A549 (cell line): ENCODE measurements at regions not wholly inside any gene's neighbourhood (a gene's known extent, or its start where the extent isn't known, plus 50 kb on each side); places are given as distances from the start of the nearest gene placed in this dataset.

ENCODE experiments used
- ATAC-seq, 2 experiments: fragments of 200-7000 bp in 1 of 2; fragments of >200 bp in 1 of 2; cut with Nextera tagmentation in 1 of 2; cut with Tn5 transposase in 1 of 2; 3 replicates each; pipeline versions ENCODE4 v1.8.0 to v1.9.1; 2018 to 2020; ENCODE audit warnings: mild to moderate bottlenecking in 1 of 2, moderate library complexity in 1 of 2
- CTCF ChIA-PET: fragments of 300-600 bp; sonication (Branson Sonifier 250); formaldehyde crosslinking; extraction: SDS; loops from one replicate; lab custom pipeline; 2021; ENCODE audit warnings: antibody characterized with exemption, inconsistent platforms; lab: Yijun Ruan, JAX
- POLR2A ChIA-PET: fragments of 350-600 bp; formaldehyde crosslinking; extraction: SDS; loops from one replicate; lab custom pipeline; 2021; ENCODE audit warnings: antibody characterized with exemption, inconsistent platforms; lab: Yijun Ruan, JAX
- DNase-seq, 2 experiments: peaks; one replicate each; pipeline versions ENCODE4 v3.0.0 to v3.0.0-alpha.2; 2011 to 2016; ENCODE audit warnings: low read depth in 1 of 2, low spot score in 1 of 2
- FAIRE-seq: peaks from 2 replicates; lab custom pipeline; 2011; peaks lifted over from hg19 to GRCh38; lab: Jason Lieb, UNC
- H3K27ac ChIP-seq, 2 experiments: fragments of >200 bp; sonication (Bioruptor Twin); formaldehyde crosslinking; 3 replicates each; pipeline ENCODE4 v1.5.1; 2016 to 2017
- H3K4me1 ChIP-seq: fragments of >200 bp; sonication (Bioruptor Twin); formaldehyde crosslinking; 3 replicates; pipeline ENCODE4 v1.6.1; 2016
- H3K4me2 ChIP-seq: fragments of >200 bp; sonication (Bioruptor Twin); formaldehyde crosslinking; 3 replicates; pipeline ENCODE4 v1.6.1; 2016
- H3K4me3 ChIP-seq: fragments of >200 bp; sonication (Bioruptor Twin); formaldehyde crosslinking; 3 replicates; pipeline ENCODE4 v1.5.1; 2016
- H3K9me3 ChIP-seq: fragments of >200 bp; sonication (Bioruptor Twin); formaldehyde crosslinking; 3 replicates; pipeline ENCODE4 v1.6.1; 2016
- BHLHE40 ChIP-seq: IDR thresholded peaks from 2 replicates; pipeline ENCODE4 v1.6.1; 2012; ENCODE audit warnings: low read depth, low read length, inconsistent platforms
- CBX8 ChIP-seq: fragments of 200-600 bp; sonication (generic); IDR thresholded peaks from 2 replicates; pipeline ENCODE4 v1.6.1; 2016
- CEBPB ChIP-seq, 2 experiments: fragments of >200 bp in 1 of 2; sonication (Bioruptor Twin) in 1 of 2; formaldehyde crosslinking in 1 of 2; IDR thresholded peaks; 2 replicates each; pipeline ENCODE4 v1.6.1; 2012 to 2016
- CHD2 ChIP-seq: fragments of 150-350 bp; IDR thresholded peaks from 2 replicates; pipeline ENCODE4 v1.6.1; 2014; ENCODE audit warnings: low read length; ENCODE audit not compliant: partially characterized antibody
- EHF ChIP-seq: fragments of 250-450 bp; sonication (Bioruptor Pico); IDR thresholded peaks from 2 replicates; pipeline ENCODE4 v1.5.0; 2020; ENCODE audit warnings: mild to moderate bottlenecking
- EHMT2 ChIP-seq: fragments of 200-600 bp; sonication (generic); IDR thresholded peaks from 2 replicates; pipeline ENCODE4 v1.6.1; 2016; ENCODE audit warnings: antibody characterized with exemption, low read depth, mild to moderate bottlenecking, moderate library complexity
- FOSL2 ChIP-seq, 2 experiments: fragments of 450-650 bp in 1 of 2; fragments of >200 bp in 1 of 2; sonication (Bioruptor Twin) in 1 of 2; formaldehyde crosslinking; IDR thresholded peaks; 2 replicates each; pipeline versions ENCODE4 v1.5.0 to v1.6.1; 2016 to 2020; ENCODE audit warnings: mild to moderate bottlenecking in 1 of 2, moderate library complexity in 1 of 2
- KDM1A ChIP-seq: fragments of 200-600 bp; sonication (generic); IDR thresholded peaks from 2 replicates; pipeline ENCODE4 v1.6.1; 2016; ENCODE audit warnings: low read depth, mild to moderate bottlenecking
- MAFK ChIP-seq: fragments of 450-650 bp; IDR thresholded peaks from 2 replicates; pipeline ENCODE4 v1.6.1; 2014; ENCODE audit not compliant: partially characterized antibody
- MAZ ChIP-seq: fragments of 150-350 bp; IDR thresholded peaks from 2 replicates; pipeline ENCODE4 v1.6.1; 2014; ENCODE audit warnings: antibody characterized with exemption, low read depth, low read length, borderline replicate concordance
- NPAS2 ChIP-seq: fragments of 250-450 bp; sonication (Bioruptor Pico); IDR thresholded peaks from 2 replicates; pipeline ENCODE4 v1.8.0; 2022; ENCODE audit warnings: mild to moderate bottlenecking, moderate library complexity, borderline replicate concordance
- RCOR1 ChIP-seq: fragments of 150-350 bp; IDR thresholded peaks from 2 replicates; pipeline ENCODE4 v1.6.1; 2014; ENCODE audit warnings: antibody characterized with exemption, low read length, low read depth
- RNF2 ChIP-seq: fragments of 200-600 bp; sonication (generic); IDR thresholded peaks from 2 replicates; pipeline ENCODE4 v1.6.1; 2016; ENCODE audit warnings: low read depth, mild to moderate bottlenecking, antibody characterized with exemption, moderate library complexity, borderline replicate concordance
- SMC3 ChIP-seq: fragments of >200 bp; sonication (Bioruptor Twin); formaldehyde crosslinking; IDR thresholded peaks from 3 replicates; pipeline ENCODE4 v1.6.1; 2018; ENCODE audit warnings: inconsistent platforms
- TP53 ChIP-seq: fragments of 250-450 bp; sonication (Bioruptor Pico); IDR thresholded peaks from 2 replicates; pipeline ENCODE4 v1.5.0; 2021; ENCODE audit warnings: mild to moderate bottlenecking, moderate library complexity
- ZFP36 ChIP-seq: fragments of 450-650 bp; IDR thresholded peaks from 2 replicates; pipeline ENCODE4 v1.6.1; 2014; ENCODE audit warnings: borderline replicate concordance; ENCODE audit not compliant: partially characterized antibody
- ZNF302 ChIP-seq: fragments of 250-450 bp; sonication (Bioruptor Pico); IDR thresholded peaks from 2 replicates; pipeline ENCODE4 v1.9.0; 2021; ENCODE audit warnings: inconsistent platforms, mild to moderate bottlenecking, moderate library complexity
- WGBS: methylation state at CpG from one replicate; pipeline ENCODE4 v1.1.6; 2017; ENCODE audit errors: missing lambda C conversion rate; 5-methylcytosine and 5-hydroxymethylcytosine counted together
- TF ChIP-seq, protein P1 (sequence below): fragments of 250-450 bp; sonication (Bioruptor Pico); IDR thresholded peaks from 2 replicates; pipeline ENCODE4 v1.5.0; 2021; ENCODE audit warnings: mild to moderate bottlenecking, moderate library complexity, borderline replicate concordance
- TF ChIP-seq, protein P2 (sequence below): IDR thresholded peaks from 2 replicates; pipeline ENCODE4 v1.6.1; 2012
- TF ChIP-seq, protein P3 (sequence below): fragments of 200-600 bp; sonication (generic); IDR thresholded peaks from 2 replicates; pipeline ENCODE4 v1.6.1; 2016; ENCODE audit warnings: antibody characterized with exemption, mild to moderate bottlenecking, moderate library complexity
- TF ChIP-seq, protein P4 (sequence below): IDR thresholded peaks from 2 replicates; pipeline ENCODE4 v1.6.1; 2012
- TF ChIP-seq, protein P5 (sequence below): fragments of 250-450 bp; sonication (Bioruptor Pico); IDR thresholded peaks from 2 replicates; pipeline ENCODE4 v1.5.0; 2020; ENCODE audit warnings: low read depth, mild to moderate bottlenecking, moderate library complexity

DNA sequence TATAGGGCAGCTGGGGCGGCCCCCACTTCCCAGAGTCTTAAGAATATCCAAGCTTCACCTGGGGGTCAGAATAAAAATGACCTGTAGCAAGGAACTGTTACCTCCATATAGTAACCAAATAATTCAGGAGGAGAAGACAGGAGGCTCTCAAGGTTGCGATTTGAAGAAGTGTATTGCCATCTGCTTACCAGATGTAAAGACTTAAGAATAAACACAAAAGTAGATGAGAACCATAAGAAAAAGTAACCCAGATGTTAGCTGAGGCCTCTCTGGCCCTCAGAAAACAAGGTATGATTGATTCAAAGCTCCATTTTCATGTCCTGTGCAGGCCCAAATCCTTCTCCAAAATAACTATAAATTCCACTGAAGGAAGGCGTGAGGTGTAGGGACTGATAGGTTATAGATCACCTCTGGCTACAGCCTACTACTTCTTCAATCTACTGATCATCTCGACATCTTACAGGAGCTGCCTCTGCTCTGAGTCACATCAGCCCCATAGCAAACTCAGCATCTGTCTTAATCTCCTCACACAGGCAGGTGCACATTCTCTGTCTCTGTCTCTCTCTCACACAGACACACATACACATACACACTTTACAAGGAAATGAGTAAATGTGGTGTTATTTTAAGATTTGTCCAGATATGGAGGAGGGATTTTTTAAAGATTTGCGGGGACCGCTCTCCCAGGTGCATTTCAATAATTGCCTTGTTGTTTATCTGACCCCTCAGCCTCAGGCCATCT is 193.9 kb upstream of the EDNRA start:
- no peak for ATAC-seq
- 70% methylated on average over 6 of the region's 6 CpGs for WGBS
- ChIA-PET POLR2A (no interaction called here), CTCF (no interaction called here)
- no peak overlapping the region for H3K27ac ChIP-seq
- no peak for DNase-seq
- H3K4me1 ChIP-seq: no peaks in the 10 kb centered on the region
- no peak overlapping the region for H3K4me2 ChIP-seq
- TF ChIP-seq, protein P1, sequence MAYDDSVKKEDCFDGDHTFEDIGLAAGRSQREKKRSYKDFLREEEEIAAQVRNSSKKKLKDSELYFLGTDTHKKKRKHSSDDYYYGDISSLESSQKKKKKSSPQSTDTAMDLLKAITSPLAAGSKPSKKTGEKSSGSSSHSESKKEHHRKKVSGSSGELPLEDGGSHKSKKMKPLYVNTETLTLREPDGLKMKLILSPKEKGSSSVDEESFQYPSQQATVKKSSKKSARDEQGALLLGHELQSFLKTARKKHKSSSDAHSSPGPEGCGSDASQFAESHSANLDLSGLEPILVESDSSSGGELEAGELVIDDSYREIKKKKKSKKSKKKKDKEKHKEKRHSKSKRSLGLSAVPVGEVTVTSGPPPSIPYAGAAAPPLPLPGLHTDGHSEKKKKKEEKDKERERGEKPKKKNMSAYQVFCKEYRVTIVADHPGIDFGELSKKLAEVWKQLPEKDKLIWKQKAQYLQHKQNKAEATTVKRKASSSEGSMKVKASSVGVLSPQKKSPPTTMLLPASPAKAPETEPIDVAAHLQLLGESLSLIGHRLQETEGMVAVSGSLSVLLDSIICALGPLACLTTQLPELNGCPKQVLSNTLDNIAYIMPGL (CRISPR knock-in tag): no peak
- TF ChIP-seq, protein P2, sequence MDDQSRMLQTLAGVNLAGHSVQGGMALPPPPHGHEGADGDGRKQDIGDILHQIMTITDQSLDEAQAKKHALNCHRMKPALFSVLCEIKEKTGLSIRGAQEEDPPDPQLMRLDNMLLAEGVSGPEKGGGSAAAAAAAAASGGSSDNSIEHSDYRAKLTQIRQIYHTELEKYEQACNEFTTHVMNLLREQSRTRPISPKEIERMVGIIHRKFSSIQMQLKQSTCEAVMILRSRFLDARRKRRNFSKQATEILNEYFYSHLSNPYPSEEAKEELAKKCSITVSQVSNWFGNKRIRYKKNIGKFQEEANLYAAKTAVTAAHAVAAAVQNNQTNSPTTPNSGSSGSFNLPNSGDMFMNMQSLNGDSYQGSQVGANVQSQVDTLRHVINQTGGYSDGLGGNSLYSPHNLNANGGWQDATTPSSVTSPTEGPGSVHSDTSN: no peak
- TF ChIP-seq EHMT2 (no peak), FOSL2 (IDR thresholded peaks at IDR 0.05) (no peak), FOSL2 (CRISPR knock-in tag; IDR thresholded peaks at IDR 0.05) (no peak), ZFP36 (no peak), TP53 (CRISPR knock-in tag) (no peak), CBX8 (no peak)
- no peak overlapping the region for H3K4me3 ChIP-seq
- FAIRE-seq: no peak
- no peaks in the 10 kb centered on the region for H3K9me3 ChIP-seq

DNA sequence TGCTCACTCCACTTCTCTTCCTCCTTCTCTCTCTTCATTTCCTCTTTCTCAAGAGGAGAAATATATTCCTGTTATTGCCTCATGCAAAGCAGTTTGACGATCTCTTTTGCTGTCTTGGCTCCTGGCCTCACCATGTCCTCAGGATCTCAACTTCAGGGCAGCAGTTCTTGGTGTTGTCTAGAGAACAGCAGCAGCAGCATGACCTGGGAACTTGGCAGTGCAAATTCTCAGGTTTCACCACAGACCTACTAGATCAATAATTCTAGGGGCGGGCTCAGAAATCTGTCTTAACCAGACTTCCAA is 193.4 kb upstream of the EDNRA start:
- CTCF ChIA-PET: no interaction called here
- FAIRE-seq: no peak
- no peak overlapping the region for H3K4me3 ChIP-seq
- 53% methylated on average over 2 of the region's 2 CpGs for WGBS
- H3K4me1 ChIP-seq: no peaks in the 10 kb centered on the region
- H3K27ac ChIP-seq: no peak overlapping the region
- POLR2A ChIA-PET: no interaction called here
- H3K4me2 ChIP-seq: no peak overlapping the region
- TF ChIP-seq EHF (no peak), BHLHE40 (no peak), EHMT2 (no peak), MAZ (no peak), NPAS2 (CRISPR knock-in tag) (no peak), SMC3 (no peak)
- TF ChIP-seq, all 56 proteins: peak for 0
- no peak for DNase-seq
- H3K9me3 ChIP-seq: no peaks in the 10 kb centered on the region
- ATAC-seq: no peak

DNA sequence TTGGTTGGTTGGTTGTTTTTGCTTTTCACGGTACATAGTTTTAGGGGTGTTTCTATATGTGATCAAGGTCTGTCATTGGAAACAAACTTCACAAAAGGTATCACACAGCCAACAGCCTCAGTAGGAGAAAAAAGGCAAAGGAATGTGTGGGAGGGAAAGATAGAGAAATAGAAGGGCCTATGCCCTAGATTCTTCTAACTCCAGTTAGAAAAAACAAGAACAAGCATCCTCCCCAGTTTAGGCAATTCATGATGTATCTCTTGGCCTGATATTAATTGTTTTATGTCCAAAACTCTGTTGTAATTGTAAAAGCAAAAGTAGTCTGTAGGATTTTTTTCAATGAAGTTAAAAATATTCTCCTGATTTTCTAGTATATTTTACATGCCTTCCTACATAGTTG is 192.4 kb upstream of the EDNRA start:
- ChIA-PET POLR2A (no interaction called here), CTCF (no interaction called here)
- no peak overlapping the region for H3K4me3 ChIP-seq
- H3K9me3 ChIP-seq: no peaks in the 10 kb centered on the region
- no peak for ATAC-seq
- no peak overlapping the region for H3K27ac ChIP-seq
- no peak for DNase-seq
- H3K4me2 ChIP-seq: no peak overlapping the region
- 97% methylated on average over 1 of the region's 1 CpG for WGBS
- no peak for FAIRE-seq
- TF ChIP-seq CHD2 (no peak), MAFK (no peak), ZFP36 (no peak), RCOR1 (no peak), CEBPB (IDR thresholded peaks at IDR 0.05) (no peak), RNF2 (no peak), ZNF302 (CRISPR knock-in tag) (no peak), EHMT2 (no peak), KDM1A (no peak)
- TF ChIP-seq, protein P3, sequence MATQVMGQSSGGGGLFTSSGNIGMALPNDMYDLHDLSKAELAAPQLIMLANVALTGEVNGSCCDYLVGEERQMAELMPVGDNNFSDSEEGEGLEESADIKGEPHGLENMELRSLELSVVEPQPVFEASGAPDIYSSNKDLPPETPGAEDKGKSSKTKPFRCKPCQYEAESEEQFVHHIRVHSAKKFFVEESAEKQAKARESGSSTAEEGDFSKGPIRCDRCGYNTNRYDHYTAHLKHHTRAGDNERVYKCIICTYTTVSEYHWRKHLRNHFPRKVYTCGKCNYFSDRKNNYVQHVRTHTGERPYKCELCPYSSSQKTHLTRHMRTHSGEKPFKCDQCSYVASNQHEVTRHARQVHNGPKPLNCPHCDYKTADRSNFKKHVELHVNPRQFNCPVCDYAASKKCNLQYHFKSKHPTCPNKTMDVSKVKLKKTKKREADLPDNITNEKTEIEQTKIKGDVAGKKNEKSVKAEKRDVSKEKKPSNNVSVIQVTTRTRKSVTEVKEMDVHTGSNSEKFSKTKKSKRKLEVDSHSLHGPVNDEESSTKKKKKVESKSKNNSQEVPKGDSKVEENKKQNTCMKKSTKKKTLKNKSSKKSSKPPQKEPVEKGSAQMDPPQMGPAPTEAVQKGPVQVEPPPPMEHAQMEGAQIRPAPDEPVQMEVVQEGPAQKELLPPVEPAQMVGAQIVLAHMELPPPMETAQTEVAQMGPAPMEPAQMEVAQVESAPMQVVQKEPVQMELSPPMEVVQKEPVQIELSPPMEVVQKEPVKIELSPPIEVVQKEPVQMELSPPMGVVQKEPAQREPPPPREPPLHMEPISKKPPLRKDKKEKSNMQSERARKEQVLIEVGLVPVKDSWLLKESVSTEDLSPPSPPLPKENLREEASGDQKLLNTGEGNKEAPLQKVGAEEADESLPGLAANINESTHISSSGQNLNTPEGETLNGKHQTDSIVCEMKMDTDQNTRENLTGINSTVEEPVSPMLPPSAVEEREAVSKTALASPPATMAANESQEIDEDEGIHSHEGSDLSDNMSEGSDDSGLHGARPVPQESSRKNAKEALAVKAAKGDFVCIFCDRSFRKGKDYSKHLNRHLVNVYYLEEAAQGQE: no peak
- TF ChIP-seq, protein P4, sequence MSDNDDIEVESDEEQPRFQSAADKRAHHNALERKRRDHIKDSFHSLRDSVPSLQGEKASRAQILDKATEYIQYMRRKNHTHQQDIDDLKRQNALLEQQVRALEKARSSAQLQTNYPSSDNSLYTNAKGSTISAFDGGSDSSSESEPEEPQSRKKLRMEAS: no peak
- TF ChIP-seq, protein P5, sequence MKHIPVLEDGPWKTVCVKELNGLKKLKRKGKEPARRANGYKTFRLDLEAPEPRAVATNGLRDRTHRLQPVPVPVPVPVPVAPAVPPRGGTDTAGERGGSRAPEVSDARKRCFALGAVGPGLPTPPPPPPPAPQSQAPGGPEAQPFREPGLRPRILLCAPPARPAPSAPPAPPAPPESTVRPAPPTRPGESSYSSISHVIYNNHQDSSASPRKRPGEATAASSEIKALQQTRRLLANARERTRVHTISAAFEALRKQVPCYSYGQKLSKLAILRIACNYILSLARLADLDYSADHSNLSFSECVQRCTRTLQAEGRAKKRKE (CRISPR knock-in tag): no peak
- no peaks in the 10 kb centered on the region for H3K4me1 ChIP-seq
